ENCODE measurements at regions not wholly inside any gene's neighbourhood (a gene's known extent, or its start where the extent isn't known, plus 50 kb on each side); places are given as distances from the start of the nearest gene placed in this dataset.

DNA sequence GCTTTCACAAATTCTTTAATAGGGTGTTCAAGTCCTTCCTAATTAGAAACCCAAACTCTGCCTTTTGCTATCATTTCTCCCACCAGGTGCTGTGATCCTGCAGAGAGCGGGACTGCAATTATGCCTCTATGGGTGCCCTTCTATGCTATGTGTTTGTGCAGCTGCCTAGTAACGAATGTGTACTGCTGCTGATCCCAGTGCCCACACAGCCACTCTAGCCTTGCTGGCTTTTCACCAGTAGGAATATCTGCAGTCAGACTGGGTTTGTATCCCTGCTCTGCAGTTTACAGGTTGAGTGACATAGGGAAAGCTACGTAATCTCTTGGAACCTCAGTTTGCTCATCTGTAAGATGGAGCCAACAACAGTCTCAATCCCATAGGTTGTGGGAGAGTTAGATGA lies 179.6 kb upstream of the IRX3 start:
- TF ChIP-seq, protein P1, sequence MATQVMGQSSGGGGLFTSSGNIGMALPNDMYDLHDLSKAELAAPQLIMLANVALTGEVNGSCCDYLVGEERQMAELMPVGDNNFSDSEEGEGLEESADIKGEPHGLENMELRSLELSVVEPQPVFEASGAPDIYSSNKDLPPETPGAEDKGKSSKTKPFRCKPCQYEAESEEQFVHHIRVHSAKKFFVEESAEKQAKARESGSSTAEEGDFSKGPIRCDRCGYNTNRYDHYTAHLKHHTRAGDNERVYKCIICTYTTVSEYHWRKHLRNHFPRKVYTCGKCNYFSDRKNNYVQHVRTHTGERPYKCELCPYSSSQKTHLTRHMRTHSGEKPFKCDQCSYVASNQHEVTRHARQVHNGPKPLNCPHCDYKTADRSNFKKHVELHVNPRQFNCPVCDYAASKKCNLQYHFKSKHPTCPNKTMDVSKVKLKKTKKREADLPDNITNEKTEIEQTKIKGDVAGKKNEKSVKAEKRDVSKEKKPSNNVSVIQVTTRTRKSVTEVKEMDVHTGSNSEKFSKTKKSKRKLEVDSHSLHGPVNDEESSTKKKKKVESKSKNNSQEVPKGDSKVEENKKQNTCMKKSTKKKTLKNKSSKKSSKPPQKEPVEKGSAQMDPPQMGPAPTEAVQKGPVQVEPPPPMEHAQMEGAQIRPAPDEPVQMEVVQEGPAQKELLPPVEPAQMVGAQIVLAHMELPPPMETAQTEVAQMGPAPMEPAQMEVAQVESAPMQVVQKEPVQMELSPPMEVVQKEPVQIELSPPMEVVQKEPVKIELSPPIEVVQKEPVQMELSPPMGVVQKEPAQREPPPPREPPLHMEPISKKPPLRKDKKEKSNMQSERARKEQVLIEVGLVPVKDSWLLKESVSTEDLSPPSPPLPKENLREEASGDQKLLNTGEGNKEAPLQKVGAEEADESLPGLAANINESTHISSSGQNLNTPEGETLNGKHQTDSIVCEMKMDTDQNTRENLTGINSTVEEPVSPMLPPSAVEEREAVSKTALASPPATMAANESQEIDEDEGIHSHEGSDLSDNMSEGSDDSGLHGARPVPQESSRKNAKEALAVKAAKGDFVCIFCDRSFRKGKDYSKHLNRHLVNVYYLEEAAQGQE (IDR thresholded peaks at IDR 0.05; ENCODE audit: low read depth), result no peak
- TF ChIP-seq MAX (IDR thresholded peaks at IDR 0.05) (no peak), FOXM1 (IDR thresholded peaks at IDR 0.05; ENCODE audit: borderline replicate concordance, low read depth) (no peak), NFIC (IDR thresholded peaks at IDR 0.05) (no peak), YY1 (IDR thresholded peaks at IDR 0.05; ENCODE audit: low read depth) (no peak), TEAD4 (IDR thresholded peaks at IDR 0.05) (no peak), RAD21 (IDR thresholded peaks at IDR 0.05; ENCODE audit: low read depth) (no peak), EP300 (IDR thresholded peaks at IDR 0.05; ENCODE audit: borderline replicate concordance) (no peak)
